Spinal cord (tissue), 9 donors: ENCODE measurements at regions not wholly inside any gene's neighbourhood (a gene's known extent, or its start where the extent isn't known, plus 50 kb on each side); places are given as distances from the start of the nearest gene placed in this dataset.

Source experiments
- DNase-seq, 6 donors: peaks; one replicate each; pipeline versions ENCODE4 v3.0.0 to v3.0.0-alpha.2; 2013 to 2015; ENCODE audit warnings: low spot score in 6 of 6, low read depth in 4 of 6
- H3K27ac ChIP-seq: one replicate; pipeline ENCODE4 v1.5.1; 2013; ENCODE audit warnings: low read depth, low read length, control low read depth
- H3K27me3 ChIP-seq: one replicate; pipeline ENCODE4 v1.6.1; 2013; ENCODE audit warnings: low read length; ENCODE audit not compliant: control insufficient read depth, insufficient read depth
- H3K36me3 ChIP-seq: one replicate; pipeline ENCODE4 v1.6.1; 2013; ENCODE audit warnings: low read length; ENCODE audit not compliant: control insufficient read depth, insufficient read depth
- H3K4me1 ChIP-seq: one replicate; pipeline ENCODE4 v1.6.1; 2013; ENCODE audit warnings: low read length; ENCODE audit not compliant: control insufficient read depth, insufficient read depth
- H3K4me3 ChIP-seq: one replicate; pipeline ENCODE4 v1.5.1; 2013; ENCODE audit warnings: low read depth, low read length, control low read depth
- H3K9me3 ChIP-seq: one replicate; pipeline ENCODE4 v1.6.1; 2013; ENCODE audit warnings: low read length; ENCODE audit not compliant: control insufficient read depth, insufficient read depth
- WGBS: methylation state at CpG from one replicate; pipeline ENCODE4 v1.1.5; 2013; ENCODE audit warnings: missing lambda C conversion rate; ENCODE audit not compliant: insufficient coverage; 5-methylcytosine and 5-hydroxymethylcytosine counted together
- donor health status: healthy.

GRCh38 chr9:73647560-73647959, 495.9 kb downstream of the ANXA1 start:
- 97% methylated on average over 11 of the region's 13 CpGs for WGBS

GRCh38 chr9:73649552-73649951, 497.9 kb downstream of the ANXA1 start:
- no peaks in the 10 kb centered on the region for H3K9me3 ChIP-seq
- WGBS: 97% methylated on average over 8 of the region's 10 CpGs
- DNase-seq: no peak

More at GRCh38 chr9:73647560-73647959, 495.9 kb downstream of the ANXA1 start:
- H3K9me3 ChIP-seq: no peaks in the 10 kb centered on the region
- no peaks in the 10 kb centered on the region for H3K27me3 ChIP-seq
- H3K36me3 ChIP-seq: no peaks in the 10 kb centered on the region
- no peak overlapping the region for H3K4me3 ChIP-seq
- DNase-seq: no peak
- no peaks in the 10 kb centered on the region for H3K4me1 ChIP-seq
- no peak overlapping the region for H3K27ac ChIP-seq

GRCh38 chr9:73655363-73655762, 503.7 kb downstream of the ANXA1 start:
- 100% methylated on average over 1 of the region's 1 CpG for WGBS
- no peaks in the 10 kb centered on the region for H3K36me3 ChIP-seq
- H3K27ac ChIP-seq: no peak overlapping the region
- no peak overlapping the region for H3K4me3 ChIP-seq
- H3K9me3 ChIP-seq: no peaks in the 10 kb centered on the region
- no peak for DNase-seq
- H3K27me3 ChIP-seq: no peaks in the 10 kb centered on the region
- H3K4me1 ChIP-seq: no peaks in the 10 kb centered on the region

More at GRCh38 chr9:73649552-73649951, 497.9 kb downstream of the ANXA1 start:
- no peak overlapping the region for H3K27ac ChIP-seq
- H3K27me3 ChIP-seq: no peaks in the 10 kb centered on the region
- no peaks in the 10 kb centered on the region for H3K36me3 ChIP-seq
- no peaks in the 10 kb centered on the region for H3K4me1 ChIP-seq
- H3K4me3 ChIP-seq: no peak overlapping the region

GRCh38 chr9:73655831-73656230, 504.2 kb downstream of the ANXA1 start:
- no CpG with 5 or more reads among the region's 2 CpGs for WGBS
- no peak overlapping the region for H3K4me3 ChIP-seq
- H3K27me3 ChIP-seq: no peaks in the 10 kb centered on the region
- H3K36me3 ChIP-seq: no peaks in the 10 kb centered on the region
- no peaks in the 10 kb centered on the region for H3K9me3 ChIP-seq
- no peaks in the 10 kb centered on the region for H3K4me1 ChIP-seq
- no peak overlapping the region for H3K27ac ChIP-seq
- no peak for DNase-seq

GRCh38 chr9:73665253-73665652, 513.6 kb downstream of the ANXA1 start:
- DNase-seq: no peak
- Histone ChIP-seq H3K9me3 (no peaks in the 10 kb centered on the region), H3K4me1 (no peaks in the 10 kb centered on the region), H3K27me3 (no peaks in the 10 kb centered on the region), H3K4me3 (no peak overlapping the region), H3K36me3 (no peaks in the 10 kb centered on the region), H3K27ac (no peak overlapping the region)
- no CpG with 5 or more reads among the region's 1 CpG for WGBS

- H3K27me3 ChIP-seq: no peaks in the 10 kb centered on the region
- no peaks in the 10 kb centered on the region for H3K36me3 ChIP-seq
- whole genome bisulfite sequencing: 82% methylated on average over 1 of the region's 1 CpG
- H3K9me3 ChIP-seq: no peaks in the 10 kb centered on the region
- H3K4me1 ChIP-seq: no peaks in the 10 kb centered on the region
- H3K27ac ChIP-seq: no peak overlapping the region
- no peak for DNase-seq
- no peak overlapping the region for H3K4me3 ChIP-seq
Observed at GRCh38 chr9:73667749-73668148, 516.1 kb downstream of the ANXA1 start.

GRCh38 chr9:73680831-73681230, 529.2 kb downstream of the ANXA1 start:
- H3K4me3 ChIP-seq: no peak overlapping the region
- peaks cover 11% of the 10 kb centered on the region for H3K9me3 ChIP-seq
- no peak for DNase-seq
- H3K27ac ChIP-seq: no peak overlapping the region
- no peaks in the 10 kb centered on the region for H3K36me3 ChIP-seq
- WGBS: 71% methylated on average over 4 of the region's 6 CpGs
- H3K4me1 ChIP-seq: no peaks in the 10 kb centered on the region
- H3K27me3 ChIP-seq: no peaks in the 10 kb centered on the region

- no peak for DNase-seq
- no peaks in the 10 kb centered on the region for H3K27me3 ChIP-seq
- no peak overlapping the region for H3K27ac ChIP-seq
- no peaks in the 10 kb centered on the region for H3K4me1 ChIP-seq
- no peak overlapping the region for H3K4me3 ChIP-seq
- H3K36me3 ChIP-seq: no peaks in the 10 kb centered on the region
- peaks cover 11% of the 10 kb centered on the region for H3K9me3 ChIP-seq
Observed at GRCh38 chr9:73682789-73683188, 531.1 kb downstream of the ANXA1 start.

GRCh38 chr9:73683862-73684591, 532.4 kb downstream of the ANXA1 start:
- H3K4me3 ChIP-seq: no peak overlapping the region
- H3K36me3 ChIP-seq: no peaks in the 10 kb centered on the region
- H3K4me1 ChIP-seq: no peaks in the 10 kb centered on the region
- H3K9me3 ChIP-seq: peaks cover 11% of the 10 kb centered on the region
- no peaks in the 10 kb centered on the region for H3K27me3 ChIP-seq
- DNase-seq: no peak
- H3K27ac ChIP-seq: no peak overlapping the region

GRCh38 chr9:73684601-73685000, 532.9 kb downstream of the ANXA1 start:
- DNase-seq: no peak
- Histone ChIP-seq H3K27me3 (no peaks in the 10 kb centered on the region), H3K4me3 (no peak overlapping the region), H3K9me3 (peaks cover 11% of the 10 kb centered on the region), H3K36me3 (no peaks in the 10 kb centered on the region), H3K4me1 (no peaks in the 10 kb centered on the region), H3K27ac (no peak overlapping the region)
- no CpG with 5 or more reads among the region's 3 CpGs for WGBS
